ENCODE measurements at regions not wholly inside any gene's neighbourhood (a gene's known extent, or its start where the extent isn't known, plus 50 kb on each side); places are given as distances from the start of the nearest gene placed in this dataset.

DNA sequence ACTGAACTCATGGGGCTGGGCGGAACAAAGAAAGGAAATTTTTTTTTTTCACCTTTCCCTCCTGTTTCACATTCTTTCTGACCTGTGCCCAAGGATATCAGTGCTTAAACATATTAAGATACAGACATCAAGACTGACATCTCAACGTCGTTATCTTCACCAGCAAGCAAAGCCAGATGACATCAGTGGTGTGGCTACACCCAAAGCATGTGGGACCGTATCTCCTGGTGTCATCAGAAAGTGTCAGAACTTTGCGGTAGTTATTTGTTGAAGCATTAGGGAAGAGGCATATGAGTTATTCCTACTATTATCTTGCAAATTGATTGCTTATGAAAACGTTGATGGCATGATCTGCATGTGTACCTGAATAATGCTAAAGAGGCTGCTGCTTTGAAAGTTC lies 487.4 kb downstream of the TLE4 start:
- Histone ChIP-seq H3K4me1 (ENCODE audit: insufficient read depth) (peaks cover 3% of the 10 kb centered on the region), H3K4me3 (no peak overlapping the region), H3K36me3 (no peaks in the 10 kb centered on the region), H3K27ac (no peak overlapping the region), H3K27me3 (no peaks in the 10 kb centered on the region), H3K9me3 (peaks cover 0 to 4% of the 10 kb centered on the region in 2 donors)
- WGBS, 3 donors = 84 to 89% (median 84%) methylated on average over 6 of the region's 6 CpGs
- DNase-seq = no peak
- TF ChIP-seq, protein P1, sequence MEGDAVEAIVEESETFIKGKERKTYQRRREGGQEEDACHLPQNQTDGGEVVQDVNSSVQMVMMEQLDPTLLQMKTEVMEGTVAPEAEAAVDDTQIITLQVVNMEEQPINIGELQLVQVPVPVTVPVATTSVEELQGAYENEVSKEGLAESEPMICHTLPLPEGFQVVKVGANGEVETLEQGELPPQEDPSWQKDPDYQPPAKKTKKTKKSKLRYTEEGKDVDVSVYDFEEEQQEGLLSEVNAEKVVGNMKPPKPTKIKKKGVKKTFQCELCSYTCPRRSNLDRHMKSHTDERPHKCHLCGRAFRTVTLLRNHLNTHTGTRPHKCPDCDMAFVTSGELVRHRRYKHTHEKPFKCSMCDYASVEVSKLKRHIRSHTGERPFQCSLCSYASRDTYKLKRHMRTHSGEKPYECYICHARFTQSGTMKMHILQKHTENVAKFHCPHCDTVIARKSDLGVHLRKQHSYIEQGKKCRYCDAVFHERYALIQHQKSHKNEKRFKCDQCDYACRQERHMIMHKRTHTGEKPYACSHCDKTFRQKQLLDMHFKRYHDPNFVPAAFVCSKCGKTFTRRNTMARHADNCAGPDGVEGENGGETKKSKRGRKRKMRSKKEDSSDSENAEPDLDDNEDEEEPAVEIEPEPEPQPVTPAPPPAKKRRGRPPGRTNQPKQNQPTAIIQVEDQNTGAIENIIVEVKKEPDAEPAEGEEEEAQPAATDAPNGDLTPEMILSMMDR (IDR thresholded peaks at IDR 0.05) = no peak
- TF ChIP-seq POLR2A (IDR thresholded peaks at IDR 0.05) (no peak), EP300 (IDR thresholded peaks at IDR 0.05) (no peak)
- intact Hi-C loops (cut with DNase I) = no loop called here

DNA sequence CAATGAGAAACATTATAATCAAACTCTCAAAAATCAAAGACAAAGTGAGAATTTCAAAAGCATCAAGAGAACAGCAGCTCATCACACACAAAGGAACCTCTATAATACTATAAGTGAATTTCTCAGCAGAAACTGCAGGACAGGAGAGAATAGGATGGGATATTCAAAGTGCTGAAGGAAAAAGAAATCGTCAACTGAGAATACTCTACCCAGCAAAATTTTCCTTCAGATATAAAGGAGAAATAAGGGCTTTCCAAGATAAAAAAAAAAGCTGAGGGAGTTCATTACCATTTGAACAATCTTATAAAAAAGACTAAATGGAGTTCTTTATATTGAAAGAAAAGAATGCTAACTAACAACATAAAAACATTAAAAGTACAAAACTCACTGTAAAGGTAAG lies 481.1 kb downstream of the TLE4 start:
- 94 to 100% (median 98%) methylated on average over 1 of the region's 1 CpG for WGBS, 3 donors
- Histone ChIP-seq H3K27me3 (no peaks in the 10 kb centered on the region), H3K36me3 (no peaks in the 10 kb centered on the region), H3K9me3 (no peaks in the 10 kb centered on the region), H3K4me3 (no peak overlapping the region), H3K27ac (no peak overlapping the region), H3K4me1 (ENCODE audit: insufficient read depth) (peaks cover 2% of the 10 kb centered on the region)
- no peak for DNase-seq
- TF ChIP-seq EP300 (IDR thresholded peaks at IDR 0.05) (no peak), POLR2A (IDR thresholded peaks at IDR 0.05) (no peak)
- TF ChIP-seq, protein P1 (IDR thresholded peaks at IDR 0.05) = no peak
- intact Hi-C loops (cut with DNase I) = no loop called here

DNA sequence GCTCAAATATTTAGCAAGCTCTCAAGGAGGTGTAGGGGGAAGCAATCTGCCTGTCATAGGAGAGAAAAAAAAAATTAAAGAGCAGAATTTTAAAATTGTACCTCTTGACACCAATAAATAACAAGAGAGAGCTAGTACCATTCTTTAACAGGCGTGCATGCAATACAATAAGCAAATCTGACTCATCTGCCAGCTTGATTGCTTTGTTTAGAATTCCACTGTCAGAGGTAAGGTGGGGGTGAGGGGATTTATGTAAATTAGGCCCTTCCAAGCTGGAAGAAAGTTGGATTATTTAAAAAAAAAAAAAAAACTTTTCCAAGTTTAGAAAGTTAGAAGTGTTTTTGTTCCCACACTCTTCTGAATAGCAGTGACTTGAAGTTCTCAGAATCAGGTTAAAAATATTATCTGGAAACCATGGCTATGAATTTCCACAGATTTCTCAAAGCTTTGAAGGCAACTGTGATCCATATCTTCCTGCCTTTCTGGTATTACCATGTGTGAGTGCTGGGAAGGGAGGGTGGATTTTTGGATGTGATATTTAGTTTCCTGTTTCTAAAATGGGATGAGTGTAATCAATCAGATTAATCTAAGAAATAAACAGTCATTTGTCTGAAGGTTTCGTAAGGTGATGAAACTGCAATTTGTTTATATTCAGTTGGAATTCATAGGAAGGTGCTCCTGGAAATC lies 477.5 kb downstream of the TLE4 start:
- intact Hi-C loops (cut with DNase I) = no loop called here

DNA sequence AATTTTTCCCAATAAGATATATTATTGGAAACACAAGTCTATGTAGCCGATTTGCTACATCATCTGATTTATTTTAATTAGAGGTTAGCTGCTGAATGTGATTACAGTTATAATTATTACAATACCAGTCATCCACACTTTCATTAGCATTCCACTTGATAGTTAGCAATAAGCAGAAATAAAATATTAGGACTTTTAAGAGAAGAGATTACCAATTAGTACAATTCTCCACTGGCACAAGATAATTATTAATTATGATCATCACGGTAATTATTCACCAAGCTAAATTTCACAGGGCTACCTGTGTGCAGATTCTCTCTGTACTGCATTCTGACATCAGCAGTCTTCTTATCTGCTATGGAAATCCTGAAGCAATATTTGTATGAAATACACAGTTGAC lies 474.7 kb downstream of the TLE4 start:
- H3K36me3 ChIP-seq = no peaks in the 10 kb centered on the region
- H3K4me3 ChIP-seq = no peak overlapping the region
- no peaks in the 10 kb centered on the region for H3K9me3 ChIP-seq
- peaks cover 2% of the 10 kb centered on the region for H3K4me1 ChIP-seq (ENCODE audit: insufficient read depth)
- no peak for DNase-seq
- no peak for TF ChIP-seq EP300 (IDR thresholded peaks at IDR 0.05)
- TF ChIP-seq POLR2A (IDR thresholded peaks at IDR 0.05) = no peak
- TF ChIP-seq, protein P1 (IDR thresholded peaks at IDR 0.05) = no peak
- intact Hi-C loops (cut with DNase I) = no loop called here
- WGBS, 3 donors = 90 to 98% (median 93%) methylated on average over 2 of the region's 2 CpGs
- H3K27ac ChIP-seq = no peak overlapping the region
- H3K27me3 ChIP-seq = peaks cover 4% of the 10 kb centered on the region

More for the DNA sequence above, 477.5 kb downstream of the TLE4 start:
- peaks cover 2% of the 10 kb centered on the region for H3K4me1 ChIP-seq (ENCODE audit: insufficient read depth)
- no peak for TF ChIP-seq POLR2A (IDR thresholded peaks at IDR 0.05)
- TF ChIP-seq, protein P1 (IDR thresholded peaks at IDR 0.05) = no peak
- TF ChIP-seq EP300 (IDR thresholded peaks at IDR 0.05) = no peak
- H3K27ac ChIP-seq = no peak overlapping the region
- H3K27me3 ChIP-seq = no peaks in the 10 kb centered on the region
- H3K4me3 ChIP-seq = no peak overlapping the region
- H3K36me3 ChIP-seq = no peaks in the 10 kb centered on the region
- no peaks in the 10 kb centered on the region for H3K9me3 ChIP-seq
- WGBS, 3 donors = 51 to 57% (median 54%) methylated on average over 2 of the region's 2 CpGs
- DNase-seq = no peak
